CD4-positive, alpha-beta T cell (primary cell): ENCODE measurements at regions not wholly inside any gene's neighbourhood (a gene's known extent, or its start where the extent isn't known, plus 50 kb on each side); places are given as distances from the start of the nearest gene placed in this dataset.

Source experiments
- ATAC-seq: fragments of 200-7000 bp; cut with Tn5 transposase; one replicate; pipeline ENCODE4 v1.10.0; 2022; ENCODE audit warnings: mild to moderate bottlenecking; ENCODE audit not compliant: poor library complexity
- CTCF ChIA-PET: fragments of 350-600 bp; sonication (Branson Sonifier 250); formaldehyde crosslinking; loops from one replicate; lab custom pipeline; 2021; ENCODE audit warnings: antibody characterized with exemption, inconsistent platforms; lab: Charles Lee
- POLR2A ChIA-PET: fragments of 350-600 bp; sonication (Branson Sonifier 250); formaldehyde crosslinking; loops from one replicate; lab custom pipeline; 2021; ENCODE audit warnings: antibody characterized with exemption, inconsistent platforms; lab: Charles Lee
- DNase-seq, 14 experiments: peaks; one replicate each; pipeline ENCODE4 v3.0.0-alpha.2; 2013 to 2020; ENCODE audit warnings: mixed read lengths in 2 of 14
- H3K27ac ChIP-seq, 2 donors: one replicate each; pipeline versions ENCODE4 v1.5.1 to v1.7.0; 2013; ENCODE audit warnings: low read length in 2 of 2, low read depth in 1 of 2, mild to moderate bottlenecking in 1 of 2
- H3K27me3 ChIP-seq, 2 experiments: 1 replicate in 1 of 2; 2 replicates in 1 of 2; pipeline versions ENCODE4 v1.6.1 to v1.7.0; 2013; ENCODE audit warnings: low read length in 2 of 2, control low read depth in 1 of 2, mild to moderate bottlenecking in 1 of 2, moderate library complexity in 1 of 2; ENCODE audit not compliant: insufficient read depth in 2 of 2, control insufficient read depth in 1 of 2
- H3K36me3 ChIP-seq: one replicate; pipeline ENCODE4 v1.6.1; 2013; ENCODE audit warnings: low read length, control low read depth; ENCODE audit not compliant: insufficient read depth
- H3K4me1 ChIP-seq: one replicate; pipeline ENCODE4 v1.6.1; 2013; ENCODE audit warnings: low read length, control low read depth; ENCODE audit not compliant: insufficient read depth
- H3K4me3 ChIP-seq: one replicate; pipeline ENCODE4 v1.5.1; 2013; ENCODE audit warnings: mild to moderate bottlenecking, low read length, moderate library complexity
- H3K9me3 ChIP-seq, 2 experiments: 1 replicate in 1 of 2; 2 replicates in 1 of 2; pipeline versions ENCODE4 v1.6.1 to v1.7.0; 2013; ENCODE audit warnings: low read length in 2 of 2, mild to moderate bottlenecking in 2 of 2, control low read depth in 1 of 2, moderate library complexity in 1 of 2; ENCODE audit not compliant: control insufficient read depth in 1 of 2, insufficient read depth in 1 of 2
- H3K27ac Mint-ChIP-seq: one replicate; pipeline ENCODE4 v1.8.0; 2020; ENCODE audit warnings: mixed read lengths
- H3K27me3 Mint-ChIP-seq: one replicate; pipeline ENCODE4 v1.8.0; 2021; ENCODE audit warnings: mixed read lengths
- H3K36me3 Mint-ChIP-seq: one replicate; pipeline ENCODE4 v1.8.0; 2021; ENCODE audit warnings: low read depth, mixed read lengths
- H3K4me1 Mint-ChIP-seq: one replicate; pipeline ENCODE4 v1.8.0; 2021; ENCODE audit warnings: low read depth, mixed read lengths
- H3K4me3 Mint-ChIP-seq: one replicate; pipeline ENCODE4 v1.8.0; 2020; ENCODE audit warnings: mild to moderate bottlenecking, mixed read lengths
- H3K9me3 Mint-ChIP-seq: one replicate; pipeline ENCODE4 v1.8.0; 2020; ENCODE audit warnings: mixed read lengths
- CTCF ChIP-seq: fragments of 200-600 bp; IDR thresholded peaks from one replicate; pipeline ENCODE4 v1.8.0; 2022; ENCODE audit warnings: antibody characterized with exemption, mild to moderate bottlenecking
- intact Hi-C, 2 experiments: fragments of 100-400 bp; cut with DNase I in 1 of 2; cut with micrococcal nuclease in 1 of 2; formaldehyde crosslinking; loops; one replicate each; pipeline versions ENCODE4 v1.15.1 to v1.9.0; 2023 to 2025; cut with DNase I, micrococcal nuclease

DNA sequence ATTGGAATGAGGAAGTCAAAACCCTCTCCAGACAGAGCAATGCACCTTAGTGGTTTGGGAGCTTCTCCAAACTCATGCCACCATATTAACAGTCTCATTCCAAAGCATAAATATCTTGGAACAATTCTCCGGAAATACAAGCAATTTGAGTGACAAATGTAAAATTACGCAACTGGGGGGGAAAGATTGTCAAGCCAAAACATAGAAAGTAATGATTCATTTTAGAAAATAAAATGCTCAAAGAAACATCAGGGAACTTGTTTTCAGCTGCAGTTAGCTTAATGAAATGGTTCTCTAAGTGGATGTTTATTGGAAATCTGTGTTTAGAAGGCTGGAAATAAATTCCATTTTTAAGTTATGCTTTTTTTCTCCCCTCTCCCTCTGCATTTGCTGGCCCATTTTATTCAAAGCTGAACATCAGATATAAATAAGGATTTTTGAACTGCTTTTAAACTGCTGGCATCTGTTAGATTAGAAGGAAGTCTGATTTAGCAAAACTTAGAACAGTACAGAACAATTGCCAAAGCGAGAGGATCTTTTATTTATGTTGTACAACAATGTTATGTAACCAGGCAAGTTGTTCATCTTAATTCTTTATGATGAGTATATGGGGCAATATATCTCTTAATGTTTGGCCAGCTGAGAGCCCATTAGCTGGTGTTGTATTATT, 551.9 kb downstream of the PRELID2 start:
- Histone ChIP-seq H3K9me3 (no peaks in the 10 kb centered on the region), H3K4me1 (no peaks in the 10 kb centered on the region), H3K36me3 (no peaks in the 10 kb centered on the region), H3K4me3 (no peak overlapping the region), H3K27me3 (no peaks in the 10 kb centered on the region), H3K27ac (no peak overlapping the region)
- Mint-ChIP-seq H3K4me1 (no peaks in the 10 kb centered on the region), H3K36me3 (no peaks in the 10 kb centered on the region), H3K27ac (no peak overlapping the region), H3K4me3 (no peak overlapping the region), H3K9me3 (peaks cover 3% of the 10 kb centered on the region), H3K27me3 (no peaks in the 10 kb centered on the region)
- POLR2A ChIA-PET: no interaction called here
- intact Hi-C loops: no loop called here
- no peak for TF ChIP-seq CTCF
- CTCF ChIA-PET: no interaction called here
- DNase-seq (no peak), ATAC-seq (no peak)

GRCh38 chr5:145280806-145281205, 554.3 kb downstream of the PRELID2 start:
- ChIA-PET POLR2A (no interaction called here), CTCF (no interaction called here)

GRCh38 chr5:145280214-145280613, 554.9 kb downstream of the PRELID2 start:
- DNase-seq (no peak), ATAC-seq (no peak)
- Histone ChIP-seq H3K4me3 (no peak overlapping the region), H3K27me3 (no peaks in the 10 kb centered on the region), H3K27ac (no peak overlapping the region), H3K9me3 (no peaks in the 10 kb centered on the region), H3K36me3 (no peaks in the 10 kb centered on the region), H3K4me1 (no peaks in the 10 kb centered on the region)
- TF ChIP-seq CTCF: no peak
- no peak overlapping the region for H3K4me3 Mint-ChIP-seq
- no peak overlapping the region for H3K27ac Mint-ChIP-seq
- H3K36me3 Mint-ChIP-seq: no peaks in the 10 kb centered on the region
- intact Hi-C loops: no loop called here
- CTCF ChIA-PET: no interaction called here
- no peaks in the 10 kb centered on the region for H3K27me3 Mint-ChIP-seq
- POLR2A ChIA-PET: no interaction called here
- H3K4me1 Mint-ChIP-seq: no peaks in the 10 kb centered on the region
- H3K9me3 Mint-ChIP-seq: peaks cover 3% of the 10 kb centered on the region

More at GRCh38 chr5:145280806-145281205, 554.3 kb downstream of the PRELID2 start:
- no peak overlapping the region for H3K27ac Mint-ChIP-seq
- no peaks in the 10 kb centered on the region for H3K27me3 ChIP-seq
- no peak overlapping the region for H3K27ac ChIP-seq
- H3K36me3 Mint-ChIP-seq: no peaks in the 10 kb centered on the region
- no peak overlapping the region for H3K4me3 Mint-ChIP-seq
- DNase-seq (no peak), ATAC-seq (no peak)
- H3K4me1 Mint-ChIP-seq: no peaks in the 10 kb centered on the region
- no peaks in the 10 kb centered on the region for H3K36me3 ChIP-seq
- no peaks in the 10 kb centered on the region for H3K4me1 ChIP-seq
- H3K4me3 ChIP-seq: no peak overlapping the region
- TF ChIP-seq CTCF: no peak
- H3K9me3 Mint-ChIP-seq: peaks cover 6% of the 10 kb centered on the region
- H3K9me3 ChIP-seq: no peaks in the 10 kb centered on the region
- no peaks in the 10 kb centered on the region for H3K27me3 Mint-ChIP-seq
- intact Hi-C loops: no loop called here
